K562 (cell line): ENCODE measurements at regions not wholly inside any gene's neighbourhood (a gene's known extent, or its start where the extent isn't known, plus 50 kb on each side); places are given as distances from the start of the nearest gene placed in this dataset.

Source experiments
- ATAC-seq: fragments of 200-7000 bp; cut with Tn5 transposase; 3 replicates; pipeline ENCODE4 v1.9.1; 2020; ENCODE audit warnings: moderate library complexity
- BruUV-seq: library from RNA; stranded (reverse); fragments of 400-500 nt; replicated peaks from 2 replicates; lab custom pipeline; 2021; lab: Mats Ljungman, UMichigan
- CTCF ChIA-PET: fragments of 300-600 bp; formaldehyde crosslinking; extraction: SDS; loops from one replicate; lab custom pipeline; 2021; ENCODE audit warnings: low intra/inter-chr PET ratio; lab: Yijun Ruan, JAX
- POLR2A ChIA-PET: fragments of 300-600, 350-650 bp; sonication (Branson Sonifier 250); formaldehyde crosslinking; extraction: SDS; loops from one replicate; lab custom pipeline; 2021; ENCODE audit warnings: antibody characterized with exemption, inconsistent platforms; lab: Yijun Ruan, JAX
- DNase-seq, 4 experiments: peaks; one replicate each; pipeline versions ENCODE4 v3.0.0 to v3.0.0-alpha.2; 2011 to 2018; ENCODE audit warnings: low spot score in 3 of 4, mixed read lengths in 3 of 4; ENCODE audit errors: extremely low read depth in 1 of 4
- FAIRE-seq: peaks from 2 replicates; lab custom pipeline; 2011; peaks lifted over from hg19 to GRCh38; lab: Jason Lieb, UNC
- H2AFZ ChIP-seq: 2 replicates; pipeline ENCODE4 v1.6.0; 2011; ENCODE audit warnings: low read depth, low read length, control low read depth, inconsistent platforms
- H3K27ac ChIP-seq: fragments of 200-600 bp; 3 replicates; pipeline ENCODE4 v1.8.0; 2011; ENCODE audit warnings: low read depth, mild to moderate bottlenecking, control low read depth, inconsistent platforms, low read length, moderate library complexity, mixed read lengths; ENCODE audit errors: extremely low read depth
- H3K27me3 ChIP-seq, 2 experiments: fragments of 300-600 bp in 1 of 2; 2 replicates in 1 of 2; 3 replicates in 1 of 2; pipeline versions ENCODE4 v1.6.0 to v1.8.0; 2011; ENCODE audit warnings: inconsistent platforms in 2 of 2, low read length in 2 of 2, mild to moderate bottlenecking in 1 of 2, mixed read lengths in 1 of 2, moderate library complexity in 1 of 2; ENCODE audit not compliant: control insufficient read depth in 2 of 2, insufficient read depth in 2 of 2
- H3K36me3 ChIP-seq: fragments of 300-600 bp; 3 replicates; pipeline ENCODE4 v1.8.0; 2011; ENCODE audit warnings: mild to moderate bottlenecking, low read length, inconsistent platforms; ENCODE audit not compliant: control insufficient read depth, insufficient read depth
- H3K4me1 ChIP-seq, 2 experiments: fragments of 200-600 bp in 1 of 2; replicated peaks in 1 of 2; 2 replicates in 1 of 2; 3 replicates in 1 of 2; pipeline versions ENCODE4 v1.5.1 to v1.8.0; 2011; ENCODE audit warnings: inconsistent platforms in 2 of 2, low read length in 2 of 2, mild to moderate bottlenecking in 1 of 2, mixed read lengths in 1 of 2, moderate library complexity in 1 of 2; ENCODE audit not compliant: control insufficient read depth in 2 of 2, insufficient read depth in 2 of 2
- H3K4me2 ChIP-seq: 2 replicates; pipeline ENCODE4 v1.6.1; 2011; ENCODE audit warnings: low read length, control low read depth, inconsistent platforms, mixed read lengths; ENCODE audit not compliant: insufficient read depth
- H3K4me3 ChIP-seq: fragments of 200-600 bp; sonication (generic), shearing (Covaris generic); 2 replicates; pipeline ENCODE4 v1.5.1; 2016; ENCODE audit warnings: control low read depth, inconsistent platforms
- H3K79me2 ChIP-seq: fragments of 200-600 bp; 3 replicates; pipeline ENCODE4 v1.8.0; 2011; ENCODE audit warnings: low read length, inconsistent platforms; ENCODE audit not compliant: control insufficient read depth, insufficient read depth
- H3K9ac ChIP-seq, 2 experiments: 2 replicates each; pipeline versions ENCODE4 v1.6.0 to v1.6.1; 2011; ENCODE audit warnings: low read depth in 2 of 2, low read length in 2 of 2, control low read depth in 1 of 2, inconsistent platforms in 1 of 2, mild to moderate bottlenecking in 1 of 2, mixed read lengths in 1 of 2; ENCODE audit not compliant: insufficient read depth in 1 of 2
- H3K9me1 ChIP-seq: one replicate; pipeline ENCODE4 v1.6.0; 2011; ENCODE audit warnings: inconsistent platforms, mild to moderate bottlenecking, low read length, moderate library complexity; ENCODE audit not compliant: control insufficient read depth, insufficient read depth
- H3K9me3 ChIP-seq: replicated peaks from 2 replicates; pipeline ENCODE4 v1.5.1; 2011; ENCODE audit warnings: low read depth, low read length, inconsistent platforms; ENCODE audit not compliant: control insufficient read depth, insufficient read depth
- H4K20me1 ChIP-seq: replicated peaks from 2 replicates; pipeline ENCODE4 v1.6.1; 2011; ENCODE audit warnings: low read length, inconsistent platforms, mixed read lengths; ENCODE audit not compliant: control insufficient read depth, insufficient read depth
- ETV1 ChIP-seq: fragments of 450-650 bp; conservative IDR thresholded peaks from 2 replicates; pipeline ENCODE4 v1.6.1; 2016; ENCODE audit warnings: missing genetic modification characterization, control low read depth, low read depth, missing compliant biosample characterization
- JUN ChIP-seq, 2 experiments: sonication (generic) in 1 of 2; formaldehyde crosslinking in 1 of 2; IDR thresholded peaks; 2 replicates each; pipeline versions ENCODE4 v1.6.1 to v1.8.0; 2012 to 2022; ENCODE audit warnings: borderline replicate concordance in 2 of 2, mild to moderate bottlenecking in 2 of 2, improper control_type of control experiment in 1 of 2, low read depth in 1 of 2, low read length in 1 of 2, missing genetic modification reagents in 1 of 2
- NCOA4 ChIP-seq: fragments of 450-650 bp; IDR thresholded peaks from 2 replicates; pipeline ENCODE4 v1.6.1; 2018; ENCODE audit warnings: mild to moderate bottlenecking; ENCODE audit not compliant: partially characterized antibody
- NRF1 ChIP-seq, 2 experiments: fragments of 450-650 bp; IDR thresholded peaks in 1 of 2; conservative IDR thresholded peaks in 1 of 2; 2 replicates each; pipeline ENCODE4 v1.6.1; 2014; ENCODE audit warnings: mild to moderate bottlenecking in 2 of 2
- TBP ChIP-seq: optimal IDR thresholded peaks from 2 replicates; pipeline ENCODE3; 2011; ENCODE audit warnings: low read depth, low read length, improper control_type of control experiment
- ZNF121 ChIP-seq: sonication (generic); formaldehyde crosslinking; conservative IDR thresholded peaks from 2 replicates; pipeline ENCODE4 v1.8.0; 2022; ENCODE audit warnings: missing genetic modification reagents
- ZNF785 ChIP-seq: fragments of 250-450 bp; sonication (Bioruptor Pico); IDR thresholded peaks from 2 replicates; pipeline ENCODE4 v1.4.0; 2020; ENCODE audit warnings: mild to moderate bottlenecking
- WGBS: fragments of 100-300 bp; shearing (Covaris generic); methylation state at CpG from one replicate; pipeline ENCODE4 v1.1.6; 2016; ENCODE audit warnings: low coverage, mixed read lengths; ENCODE audit not compliant: insufficient coverage; ENCODE audit errors: missing lambda C conversion rate; 5-methylcytosine and 5-hydroxymethylcytosine counted together
- in situ Hi-C: fragments of 300-500 bp; cut with MboI; formaldehyde crosslinking; loops from 4 replicates; pipeline ENCODE4 v1.15.0; 2018; ENCODE audit warnings: inconsistent platforms, mixed read lengths
- intact Hi-C: fragments of 100-400 bp; cut with micrococcal nuclease; formaldehyde crosslinking; loops from 2 replicates; pipeline ENCODE4 v1.14.2; 2022
- TF ChIP-seq, protein P1 (sequence below): fragments of 250-450 bp; sonication (Bioruptor Pico); IDR thresholded peaks from 2 replicates; pipeline ENCODE4 v1.9.0; 2021; ENCODE audit warnings: mild to moderate bottlenecking, inconsistent platforms

DNA sequence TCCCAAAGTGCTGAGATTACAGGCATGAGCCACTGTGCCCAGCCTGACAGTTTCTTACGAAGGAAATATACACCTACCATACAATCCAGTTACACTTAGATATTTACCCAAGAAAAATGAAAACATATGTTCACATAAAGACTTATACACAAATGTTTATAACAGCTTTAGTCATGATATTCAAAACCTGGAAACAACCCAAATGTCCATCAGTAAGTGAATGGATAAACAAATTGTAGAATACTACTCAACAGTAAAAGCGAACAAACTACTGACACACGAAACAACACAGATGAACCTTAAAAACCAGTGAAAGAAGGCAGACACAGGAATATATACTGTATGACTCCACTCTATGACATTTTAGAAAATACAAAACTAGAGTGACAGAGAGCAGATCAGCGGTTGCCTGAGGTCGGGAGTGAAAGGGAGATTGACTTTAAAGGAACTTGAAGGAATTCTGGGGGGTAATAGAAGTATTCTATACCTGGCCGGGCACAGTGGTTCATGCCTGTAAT, 83.6 kb downstream of the SPRING1 start:
- BruUV-seq = no TSS peak
- no peak overlapping the region for H3K9ac ChIP-seq
- H3K4me2 ChIP-seq = no peak overlapping the region
- no peaks in the 10 kb centered on the region for H3K9me1 ChIP-seq
- no peaks in the 10 kb centered on the region for H3K79me2 ChIP-seq
- no peak overlapping the region for H3K27ac ChIP-seq
- CTCF ChIA-PET = no interaction called here
- TF ChIP-seq NCOA4 = no peak
- TF ChIP-seq ZNF121 = 0 out of 2 replicates have a peak, but pooled peaks have one; percentile 12
- TF ChIP-seq, all 486 proteins: peak for 1
- Histone ChIP-seq H3K4me1 (no peaks in the 10 kb centered on the region; a peak in 1 of 5 replicates), H3K27me3 (peaks cover 38 to 47% of the 10 kb centered on the region in 2 experiments), H2AFZ (no peak overlapping the region), H4K20me1 (no peaks in the 10 kb centered on the region), H3K9me3 (no peaks in the 10 kb centered on the region), H3K36me3 (no peaks in the 10 kb centered on the region), H3K4me3 (no peak overlapping the region)
- ATAC-seq = no peak
- whole genome bisulfite sequencing = 2% methylated on average over 6 of the region's 6 CpGs
- POLR2A ChIA-PET = no interaction called here
- no peak for DNase-seq
- intact Hi-C loops (no loop called here), in situ Hi-C loops (no loop called here)
- FAIRE-seq = no peak

DNA sequence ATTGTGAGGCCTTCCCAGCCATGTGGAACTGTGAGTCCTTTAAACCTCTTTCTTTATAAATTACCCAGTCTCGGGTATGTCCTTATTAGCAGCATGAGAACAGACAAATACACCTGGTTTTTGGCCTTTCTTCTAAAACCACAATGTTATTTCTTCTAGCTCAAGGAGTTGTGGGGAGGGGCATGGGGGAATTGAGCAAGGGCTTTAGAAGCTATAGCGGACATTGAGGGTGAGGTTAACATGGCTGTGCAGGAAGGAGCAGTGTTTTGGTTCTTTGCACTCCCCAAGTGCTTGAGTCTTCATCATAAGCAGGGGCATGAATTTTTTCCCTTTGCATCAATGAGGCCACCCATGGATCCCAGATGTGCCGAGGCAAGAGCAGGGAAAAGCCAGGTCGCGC, 86.8 kb downstream of the SPRING1 start:
- ChIA-PET POLR2A (no interaction called here), CTCF (no interaction called here)
- TF ChIP-seq TBP (no peak), NRF1 (conservative IDR thresholded peaks at IDR 0.05 in 1 of 2, IDR thresholded peaks at IDR 0.05 in 1 of 2) (no peak), JUN (IDR thresholded peaks at IDR 0.05; ENCODE audit: borderline replicate concordance, low read depth, low read length) (no peak), JUN (CRISPR knock-in tag; IDR thresholded peaks at IDR 0.05; ENCODE audit: borderline replicate concordance) (no peak), ZNF785 (CRISPR knock-in tag) (no peak), ETV1 (tag) (no peak)
- TF ChIP-seq, protein P1, sequence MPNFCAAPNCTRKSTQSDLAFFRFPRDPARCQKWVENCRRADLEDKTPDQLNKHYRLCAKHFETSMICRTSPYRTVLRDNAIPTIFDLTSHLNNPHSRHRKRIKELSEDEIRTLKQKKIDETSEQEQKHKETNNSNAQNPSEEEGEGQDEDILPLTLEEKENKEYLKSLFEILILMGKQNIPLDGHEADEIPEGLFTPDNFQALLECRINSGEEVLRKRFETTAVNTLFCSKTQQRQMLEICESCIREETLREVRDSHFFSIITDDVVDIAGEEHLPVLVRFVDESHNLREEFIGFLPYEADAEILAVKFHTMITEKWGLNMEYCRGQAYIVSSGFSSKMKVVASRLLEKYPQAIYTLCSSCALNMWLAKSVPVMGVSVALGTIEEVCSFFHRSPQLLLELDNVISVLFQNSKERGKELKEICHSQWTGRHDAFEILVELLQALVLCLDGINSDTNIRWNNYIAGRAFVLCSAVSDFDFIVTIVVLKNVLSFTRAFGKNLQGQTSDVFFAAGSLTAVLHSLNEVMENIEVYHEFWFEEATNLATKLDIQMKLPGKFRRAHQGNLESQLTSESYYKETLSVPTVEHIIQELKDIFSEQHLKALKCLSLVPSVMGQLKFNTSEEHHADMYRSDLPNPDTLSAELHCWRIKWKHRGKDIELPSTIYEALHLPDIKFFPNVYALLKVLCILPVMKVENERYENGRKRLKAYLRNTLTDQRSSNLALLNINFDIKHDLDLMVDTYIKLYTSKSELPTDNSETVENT (CRISPR knock-in tag) = no peak
- no peak for ATAC-seq
- no peak for FAIRE-seq
- no peak for DNase-seq
- no peak overlapping the region for H3K27ac ChIP-seq
- no peak overlapping the region for H3K9ac ChIP-seq
- H3K27me3 ChIP-seq = peaks cover 31 to 43% of the 10 kb centered on the region in 2 experiments
- H3K4me1 ChIP-seq = no peaks in the 10 kb centered on the region
- H3K9me3 ChIP-seq = no peaks in the 10 kb centered on the region
- no peak overlapping the region for H3K4me3 ChIP-seq
- 22% methylated on average over 5 of the region's 5 CpGs for WGBS
- H3K4me2 ChIP-seq = no peak overlapping the region
- H4K20me1 ChIP-seq = no peaks in the 10 kb centered on the region
- in situ Hi-C loops = no loop called here
- H2AFZ ChIP-seq = no peak overlapping the region
- no peaks in the 10 kb centered on the region for H3K9me1 ChIP-seq
- intact Hi-C loops = no loop called here
- no peaks in the 10 kb centered on the region for H3K36me3 ChIP-seq
- no peaks in the 10 kb centered on the region for H3K79me2 ChIP-seq
- BruUV-seq = no TSS peak
